ENCODE measurements at regions not wholly inside any gene's neighbourhood (a gene's known extent, or its start where the extent isn't known, plus 50 kb on each side); places are given as distances from the start of the nearest gene placed in this dataset.
A peak's percentile ranks its signal among the peaks of the same experiment; 100 is the strongest.

DNA sequence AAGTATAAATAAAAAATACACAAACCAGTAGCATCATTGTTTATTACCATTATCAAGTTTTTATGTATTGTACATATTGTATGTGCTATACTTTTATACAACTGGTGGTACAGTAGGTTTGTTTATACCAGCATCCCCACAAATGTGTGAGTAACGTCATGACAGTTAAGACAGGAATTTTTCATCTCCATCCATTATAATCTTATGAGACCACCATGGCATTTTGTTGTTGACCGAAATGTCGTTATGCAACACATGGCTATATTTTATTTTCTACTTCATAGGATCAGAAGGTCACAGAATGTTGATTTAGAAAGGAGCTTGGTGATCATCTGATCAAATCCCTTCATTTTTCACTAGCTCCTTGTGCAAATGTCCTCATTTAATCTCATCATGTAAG is 170.9 kb upstream of the NCAM1 start:
- no peak for TF ChIP-seq ZNF384 (IDR thresholded peaks at IDR 0.05)
- no peak for TF ChIP-seq CTBP1 (IDR thresholded peaks at IDR 0.05; ENCODE audit: borderline replicate concordance)
- no peak for TF ChIP-seq HDGF (IDR thresholded peaks at IDR 0.05; ENCODE audit: borderline replicate concordance)
- TF ChIP-seq, protein P1, sequence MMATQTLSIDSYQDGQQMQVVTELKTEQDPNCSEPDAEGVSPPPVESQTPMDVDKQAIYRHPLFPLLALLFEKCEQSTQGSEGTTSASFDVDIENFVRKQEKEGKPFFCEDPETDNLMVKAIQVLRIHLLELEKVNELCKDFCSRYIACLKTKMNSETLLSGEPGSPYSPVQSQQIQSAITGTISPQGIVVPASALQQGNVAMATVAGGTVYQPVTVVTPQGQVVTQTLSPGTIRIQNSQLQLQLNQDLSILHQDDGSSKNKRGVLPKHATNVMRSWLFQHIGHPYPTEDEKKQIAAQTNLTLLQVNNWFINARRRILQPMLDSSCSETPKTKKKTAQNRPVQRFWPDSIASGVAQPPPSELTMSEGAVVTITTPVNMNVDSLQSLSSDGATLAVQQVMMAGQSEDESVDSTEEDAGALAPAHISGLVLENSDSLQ (IDR thresholded peaks at IDR 0.05), result no peak
- ChIA-PET CTCF (interaction anchor here (0.9 kb wide), 1 partner anchor 8 kb away, joined by 3 read pairs; no protein-coding TSS in a partner anchor), POLR2A (no interaction called here)

GRCh38 chr11:112792070-112792469 is 169.2 kb upstream of the NCAM1 start:
- no peak for DNase-seq (ENCODE audit: extremely low spot score)
- ChIA-PET POLR2A (no interaction called here), CTCF (no interaction called here)
- TF ChIP-seq CTBP1 (IDR thresholded peaks at IDR 0.05; ENCODE audit: borderline replicate concordance), result no peak
- no peak for TF ChIP-seq HDGF (IDR thresholded peaks at IDR 0.05; ENCODE audit: borderline replicate concordance)
- TF ChIP-seq, protein P1 (IDR thresholded peaks at IDR 0.05), result no peak
- TF ChIP-seq LEF1 (IDR thresholded peaks at IDR 0.05; ENCODE audit: borderline replicate concordance), result no peak
- TF ChIP-seq SP1 (IDR thresholded peaks at IDR 0.05), result no peak
- TF ChIP-seq L3MBTL2 (conservative IDR thresholded peaks at IDR 0.05), result no peak
- TF ChIP-seq FOXK2 (IDR thresholded peaks at IDR 0.05), result no peak
- TF ChIP-seq TARDBP (IDR thresholded peaks at IDR 0.05), result no peak
- TF ChIP-seq NFRKB (IDR thresholded peaks at IDR 0.05), result no peak
- no peak for TF ChIP-seq ARNT (IDR thresholded peaks at IDR 0.05)
- TF ChIP-seq ELF4 (IDR thresholded peaks at IDR 0.05), result no peak
- TF ChIP-seq BHLHE40 (IDR thresholded peaks at IDR 0.05; ENCODE audit: borderline replicate concordance), result no peak
- no peak for TF ChIP-seq FOXM1 (IDR thresholded peaks at IDR 0.05; ENCODE audit: borderline replicate concordance)
- TF ChIP-seq SUZ12 (IDR thresholded peaks at IDR 0.05), result no peak
- no peak for TF ChIP-seq ZNF384 (IDR thresholded peaks at IDR 0.05)
- TF ChIP-seq FOXA1 (IDR thresholded peaks at IDR 0.05), result no peak

More for the DNA sequence above, 170.9 kb upstream of the NCAM1 start:
- DNase-seq (ENCODE audit: extremely low spot score), result no peak

GRCh38 chr11:112793416-112793815 is 167.8 kb upstream of the NCAM1 start:
- DNase-seq (ENCODE audit: extremely low spot score), result no peak
- ChIA-PET CTCF (no interaction called here), POLR2A (no interaction called here)
- TF ChIP-seq LEF1 (IDR thresholded peaks at IDR 0.05; ENCODE audit: borderline replicate concordance) (no peak), HDGF (IDR thresholded peaks at IDR 0.05; ENCODE audit: borderline replicate concordance) (no peak), SP1 (IDR thresholded peaks at IDR 0.05) (no peak), BHLHE40 (IDR thresholded peaks at IDR 0.05; ENCODE audit: borderline replicate concordance) (no peak), TARDBP (IDR thresholded peaks at IDR 0.05) (no peak), L3MBTL2 (conservative IDR thresholded peaks at IDR 0.05) (no peak), FOXK2 (IDR thresholded peaks at IDR 0.05) (no peak), ZNF384 (IDR thresholded peaks at IDR 0.05) (no peak), ELF4 (IDR thresholded peaks at IDR 0.05) (no peak), FOXA1 (IDR thresholded peaks at IDR 0.05) (no peak), ARNT (IDR thresholded peaks at IDR 0.05) (no peak), CTBP1 (IDR thresholded peaks at IDR 0.05; ENCODE audit: borderline replicate concordance) (no peak), NFRKB (IDR thresholded peaks at IDR 0.05) (no peak), SUZ12 (IDR thresholded peaks at IDR 0.05) (no peak), FOXM1 (IDR thresholded peaks at IDR 0.05; ENCODE audit: borderline replicate concordance) (no peak)
- TF ChIP-seq, protein P1 (IDR thresholded peaks at IDR 0.05), result no peak

DNA sequence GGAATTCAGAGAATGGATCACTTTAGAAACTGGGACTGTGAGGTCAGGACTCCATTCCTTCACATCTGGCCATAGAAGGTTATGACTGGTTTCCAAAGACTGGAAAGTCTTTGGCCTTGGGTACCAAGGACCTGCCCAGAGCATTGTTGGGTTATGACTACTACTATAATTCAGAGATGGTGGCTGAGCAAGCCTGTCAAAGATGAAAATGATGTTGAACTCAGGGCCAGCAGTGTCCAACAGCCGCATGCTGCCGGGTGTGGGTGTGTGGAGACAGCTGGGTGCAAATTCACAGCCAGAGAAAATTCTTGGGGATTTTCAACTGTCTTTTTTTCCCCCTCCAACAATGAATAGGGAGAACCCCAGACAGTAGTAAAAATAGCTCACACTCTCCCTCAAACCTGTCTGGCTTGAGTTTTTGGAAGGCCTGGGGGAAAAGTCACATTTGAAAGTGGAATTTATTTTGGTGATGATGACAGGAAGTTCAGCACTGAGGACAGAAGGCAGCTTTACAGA is 166.8 kb upstream of the NCAM1 start:
- TF ChIP-seq BHLHE40 (IDR thresholded peaks at IDR 0.05; ENCODE audit: borderline replicate concordance) (no peak), ARNT (IDR thresholded peaks at IDR 0.05) (no peak), ELF4 (IDR thresholded peaks at IDR 0.05) (no peak), LEF1 (IDR thresholded peaks at IDR 0.05; ENCODE audit: borderline replicate concordance) (no peak), TARDBP (IDR thresholded peaks at IDR 0.05) (no peak), L3MBTL2 (conservative IDR thresholded peaks at IDR 0.05) (no peak), SP1 (IDR thresholded peaks at IDR 0.05) (no peak), ZNF384 (IDR thresholded peaks at IDR 0.05) (no peak), NFRKB (IDR thresholded peaks at IDR 0.05) (no peak), FOXK2 (IDR thresholded peaks at IDR 0.05) (no peak), FOXA1 (IDR thresholded peaks at IDR 0.05) (no peak), CTBP1 (IDR thresholded peaks at IDR 0.05; ENCODE audit: borderline replicate concordance) (no peak)
- ChIA-PET CTCF (interaction anchor here (0.6 to 1.9 kb wide), 11 partner anchors 7 to 513 kb away, joined by 3 to 17 read pairs (median 3); no protein-coding TSS in a partner anchor), POLR2A (no interaction called here)
- no peak for DNase-seq (ENCODE audit: extremely low spot score)

GRCh38 chr11:112795142-112795815 is 165.9 kb upstream of the NCAM1 start:
- TF ChIP-seq ELF4 (IDR thresholded peaks at IDR 0.05), result no peak
- TF ChIP-seq ZNF384 (IDR thresholded peaks at IDR 0.05), result no peak
- TF ChIP-seq HDGF (IDR thresholded peaks at IDR 0.05; ENCODE audit: borderline replicate concordance), result no peak
- TF ChIP-seq CTBP1 (IDR thresholded peaks at IDR 0.05; ENCODE audit: borderline replicate concordance), result no peak
- TF ChIP-seq FOXK2 (IDR thresholded peaks at IDR 0.05), result no peak
- no peak for TF ChIP-seq ARNT (IDR thresholded peaks at IDR 0.05)
- no peak for TF ChIP-seq NFRKB (IDR thresholded peaks at IDR 0.05)
- TF ChIP-seq, protein P1 (IDR thresholded peaks at IDR 0.05), result no peak
- no peak for TF ChIP-seq SUZ12 (IDR thresholded peaks at IDR 0.05)
- no peak for TF ChIP-seq SP1 (IDR thresholded peaks at IDR 0.05)
- no peak for TF ChIP-seq FOXA1 (IDR thresholded peaks at IDR 0.05)
- no peak for TF ChIP-seq FOXM1 (IDR thresholded peaks at IDR 0.05; ENCODE audit: borderline replicate concordance)
- TF ChIP-seq BHLHE40 (IDR thresholded peaks at IDR 0.05; ENCODE audit: borderline replicate concordance), result no peak
- no peak for TF ChIP-seq L3MBTL2 (conservative IDR thresholded peaks at IDR 0.05)
- no peak for TF ChIP-seq TARDBP (IDR thresholded peaks at IDR 0.05)
- no peak for TF ChIP-seq LEF1 (IDR thresholded peaks at IDR 0.05; ENCODE audit: borderline replicate concordance)
- POLR2A ChIA-PET, result interaction anchor here (1.4 kb wide), 1 partner anchor 207 kb away, joined by 3 read pairs; no protein-coding TSS in a partner anchor
- DNase-seq (ENCODE audit: extremely low spot score), result peak; percentile 75
- CTCF ChIA-PET, result interaction anchor here (0.6 to 1.9 kb wide), 12 partner anchors 8 to 514 kb away, joined by 3 to 17 read pairs (median 3); no protein-coding TSS in a partner anchor
